IPS-20b (cell line): ENCODE measurements at regions not wholly inside any gene's neighbourhood (a gene's known extent, or its start where the extent isn't known, plus 50 kb on each side); places are given as distances from the start of the nearest gene placed in this dataset.

Experiments used
- H3K27ac ChIP-seq: one replicate; pipeline ENCODE4 v1.5.1; 2013; ENCODE audit warnings: low read length
- H3K27me3 ChIP-seq: 2 replicates; pipeline ENCODE4 v1.6.1; 2013; ENCODE audit warnings: mild to moderate bottlenecking, low read length, inconsistent platforms; ENCODE audit not compliant: insufficient read depth
- H3K36me3 ChIP-seq: 2 replicates; pipeline ENCODE4 v1.6.1; 2013; ENCODE audit warnings: low read depth, mild to moderate bottlenecking, inconsistent platforms, low read length, moderate library complexity; ENCODE audit not compliant: insufficient read depth
- H3K4me1 ChIP-seq: 2 replicates; pipeline ENCODE4 v1.6.1; 2013; ENCODE audit warnings: mild to moderate bottlenecking, control low read depth, inconsistent platforms, low read length, moderate library complexity; ENCODE audit not compliant: insufficient read depth
- H3K4me3 ChIP-seq: 2 replicates; pipeline ENCODE4 v1.5.1; 2013; ENCODE audit warnings: mild to moderate bottlenecking, low read length, inconsistent platforms
- H3K9ac ChIP-seq: 2 replicates; pipeline ENCODE4 v1.6.1; 2013; ENCODE audit warnings: low read depth, mild to moderate bottlenecking, inconsistent platforms, low read length, moderate library complexity
- H3K9me3 ChIP-seq: 2 replicates; pipeline ENCODE4 v1.6.1; 2013; ENCODE audit warnings: mild to moderate bottlenecking, low read depth, low read length, inconsistent platforms; ENCODE audit not compliant: insufficient read depth

DNA sequence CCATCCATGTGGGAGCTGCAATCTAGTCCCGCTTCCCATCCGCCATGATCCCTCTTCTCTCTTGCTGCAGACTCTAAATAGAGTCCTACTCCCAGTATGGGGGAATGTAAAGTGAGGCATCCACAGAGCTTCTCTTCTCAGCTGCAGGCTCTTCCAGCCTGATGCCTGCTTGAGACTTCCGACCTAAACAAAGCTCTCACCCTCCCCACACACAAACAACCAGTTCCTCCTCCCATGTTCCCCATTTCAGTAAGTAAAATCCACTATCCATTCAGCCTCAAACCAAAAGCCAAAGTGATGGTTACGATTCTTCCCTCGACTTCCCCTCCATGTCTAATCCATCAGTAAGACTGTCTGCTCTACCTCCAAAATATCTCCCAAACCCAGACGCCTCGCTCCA lies 108.2 kb upstream of the NFE2L3 start:
- H3K9ac ChIP-seq, result no peak overlapping the region
- H3K4me1 ChIP-seq, result no peaks in the 10 kb centered on the region
- no peak overlapping the region for H3K27ac ChIP-seq
- no peaks in the 10 kb centered on the region for H3K36me3 ChIP-seq
- no peaks in the 10 kb centered on the region; the same call in 1 of the 2 replicates for H3K27me3 ChIP-seq
- H3K4me3 ChIP-seq, result no peak overlapping the region
- H3K9me3 ChIP-seq, result no peaks in the 10 kb centered on the region

DNA sequence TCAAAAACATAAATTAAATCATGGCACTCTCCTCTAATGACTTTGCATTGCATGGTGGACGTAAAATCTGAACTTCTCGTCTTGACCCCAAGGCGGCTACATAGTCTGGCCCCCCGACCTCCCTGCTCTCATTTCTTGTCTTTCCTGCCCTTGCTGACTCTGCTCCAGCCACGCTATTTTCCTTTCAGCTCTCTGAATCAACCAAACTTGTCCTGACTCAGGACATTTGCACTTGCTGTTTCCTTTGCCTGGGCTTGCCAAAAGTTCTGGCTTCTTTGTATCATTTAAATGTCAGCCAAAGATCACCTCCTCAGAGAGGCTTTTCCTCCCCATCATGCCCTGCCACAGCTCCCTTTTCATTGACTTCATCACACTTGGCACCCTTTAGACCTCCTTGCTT lies 107.7 kb upstream of the NFE2L3 start:
- no peak overlapping the region for H3K27ac ChIP-seq
- H3K4me3 ChIP-seq, result no peak overlapping the region
- no peaks in the 10 kb centered on the region for H3K36me3 ChIP-seq
- H3K27me3 ChIP-seq, result no peaks in the 10 kb centered on the region; the same call in 1 of the 2 replicates
- no peaks in the 10 kb centered on the region for H3K4me1 ChIP-seq
- H3K9me3 ChIP-seq, result no peaks in the 10 kb centered on the region
- H3K9ac ChIP-seq, result no peak overlapping the region

DNA sequence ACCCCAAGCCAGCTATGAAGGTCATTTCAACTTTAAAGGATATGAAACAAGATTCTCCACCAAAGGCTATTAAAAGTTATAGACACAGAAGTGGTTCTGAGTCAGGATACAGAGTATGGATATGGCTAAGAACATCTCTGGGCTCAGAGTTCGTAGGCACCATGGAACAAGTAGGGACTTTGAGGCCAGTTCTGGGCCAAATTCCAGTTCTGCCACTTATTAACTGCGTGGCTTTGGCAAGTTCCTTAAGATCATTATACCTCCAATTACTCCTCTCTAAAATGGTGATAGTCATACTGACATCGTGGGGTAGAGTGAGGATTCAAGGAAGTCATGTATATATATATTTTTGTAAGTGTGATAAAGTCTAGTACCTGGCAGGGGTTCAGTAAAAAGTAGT lies 105.8 kb upstream of the NFE2L3 start:
- no peak overlapping the region for H3K27ac ChIP-seq
- H3K9me3 ChIP-seq, result no peaks in the 10 kb centered on the region
- no peaks in the 10 kb centered on the region for H3K4me1 ChIP-seq
- no peak overlapping the region for H3K4me3 ChIP-seq
- no peaks in the 10 kb centered on the region for H3K27me3 ChIP-seq
- H3K36me3 ChIP-seq, result no peaks in the 10 kb centered on the region
- H3K9ac ChIP-seq, result no peak overlapping the region

DNA sequence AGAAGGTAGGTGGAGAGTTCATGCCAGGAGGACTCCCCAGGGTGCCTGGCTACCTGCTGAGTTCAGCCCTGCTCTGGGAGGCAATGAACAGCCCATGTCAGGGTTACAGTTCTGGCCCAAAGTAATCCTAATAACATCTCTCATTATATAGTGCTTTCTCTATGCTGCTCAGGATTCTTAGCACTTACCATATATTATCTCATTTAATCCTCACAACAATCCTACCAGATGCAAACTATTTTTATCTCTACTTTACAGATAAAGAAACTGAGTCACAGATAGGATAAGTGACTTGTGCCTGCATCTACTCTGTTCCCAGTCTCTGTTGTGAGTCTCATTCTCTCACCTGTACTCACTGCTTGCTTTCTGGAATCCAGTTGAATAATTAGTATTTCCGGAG lies 105.1 kb upstream of the NFE2L3 start:
- no peak overlapping the region for H3K9ac ChIP-seq
- no peaks in the 10 kb centered on the region for H3K4me1 ChIP-seq
- no peaks in the 10 kb centered on the region for H3K9me3 ChIP-seq
- no peak overlapping the region for H3K4me3 ChIP-seq
- H3K36me3 ChIP-seq, result no peaks in the 10 kb centered on the region
- no peaks in the 10 kb centered on the region for H3K27me3 ChIP-seq
- H3K27ac ChIP-seq, result no peak overlapping the region

DNA sequence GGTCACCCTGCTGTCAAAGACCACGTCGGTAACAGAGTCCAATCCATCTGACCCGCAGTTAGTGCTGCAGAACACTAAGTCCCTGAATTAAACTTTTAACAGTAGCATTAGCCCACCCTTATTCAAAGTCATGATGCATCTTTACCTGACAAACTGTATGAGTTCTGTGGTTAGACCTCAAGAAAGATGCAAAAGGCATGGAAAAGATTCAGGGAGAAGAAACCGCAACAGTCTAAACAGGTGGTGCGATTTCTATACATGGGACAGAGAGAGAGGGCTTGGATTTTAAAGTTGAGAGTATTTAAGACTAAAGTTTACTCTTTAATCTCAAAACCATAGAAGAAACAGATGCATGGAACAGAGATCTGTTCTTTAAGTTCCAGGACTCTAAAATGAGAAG lies 103.3 kb upstream of the NFE2L3 start:
- Histone ChIP-seq H3K9me3 (no peaks in the 10 kb centered on the region), H3K27ac (no peak overlapping the region), H3K4me1 (no peaks in the 10 kb centered on the region), H3K36me3 (no peaks in the 10 kb centered on the region), H3K27me3 (no peaks in the 10 kb centered on the region), H3K9ac (no peak overlapping the region), H3K4me3 (no peak overlapping the region)

DNA sequence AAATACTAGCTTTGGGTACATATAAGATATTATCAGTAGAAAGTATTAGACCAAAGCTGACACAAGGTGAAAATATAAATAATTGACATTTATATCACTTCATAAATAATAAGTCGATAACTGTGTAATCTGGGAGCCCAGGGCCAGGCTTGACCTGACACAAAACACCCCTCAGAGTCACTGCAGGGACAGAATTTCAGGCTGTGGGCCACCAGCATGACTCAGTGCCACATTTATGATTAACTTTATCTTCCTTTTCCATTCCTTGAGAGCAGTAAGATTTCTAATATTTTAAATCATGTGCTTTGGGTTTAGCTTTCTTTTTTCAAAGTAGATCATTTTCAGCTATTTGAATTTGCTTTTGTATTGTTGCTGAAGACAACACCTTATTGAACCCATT lies 102.9 kb upstream of the NFE2L3 start:
- H3K27me3 ChIP-seq, result no peaks in the 10 kb centered on the region
- H3K4me1 ChIP-seq, result no peaks in the 10 kb centered on the region
- no peak overlapping the region for H3K27ac ChIP-seq
- H3K4me3 ChIP-seq, result no peak overlapping the region
- H3K9ac ChIP-seq, result no peak overlapping the region
- no peaks in the 10 kb centered on the region for H3K36me3 ChIP-seq
- H3K9me3 ChIP-seq, result no peaks in the 10 kb centered on the region

DNA sequence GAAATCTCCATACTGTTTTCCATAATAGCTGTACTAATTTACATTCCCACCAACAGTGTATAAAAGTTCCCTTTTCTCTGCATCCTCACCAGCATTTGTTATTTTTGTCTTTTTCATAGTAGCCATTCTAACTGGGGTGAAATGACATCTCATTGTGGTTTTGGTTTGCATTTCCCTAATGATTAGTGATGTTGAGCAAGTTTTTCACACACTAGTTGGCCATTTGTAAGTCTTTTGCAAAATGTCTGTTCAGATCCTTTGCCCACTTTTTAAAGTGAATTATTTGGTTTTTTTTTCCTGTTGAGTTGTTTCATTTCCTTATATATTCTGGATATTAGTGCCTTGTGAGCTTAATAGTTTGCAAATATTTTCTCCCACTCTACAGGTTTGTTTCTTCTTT lies 101.0 kb upstream of the NFE2L3 start:
- no peaks in the 10 kb centered on the region for H3K4me1 ChIP-seq
- no peak overlapping the region for H3K9ac ChIP-seq
- H3K9me3 ChIP-seq, result no peaks in the 10 kb centered on the region
- H3K27ac ChIP-seq, result no peak overlapping the region
- no peaks in the 10 kb centered on the region for H3K36me3 ChIP-seq
- no peak overlapping the region for H3K4me3 ChIP-seq
- H3K27me3 ChIP-seq, result no peaks in the 10 kb centered on the region

DNA sequence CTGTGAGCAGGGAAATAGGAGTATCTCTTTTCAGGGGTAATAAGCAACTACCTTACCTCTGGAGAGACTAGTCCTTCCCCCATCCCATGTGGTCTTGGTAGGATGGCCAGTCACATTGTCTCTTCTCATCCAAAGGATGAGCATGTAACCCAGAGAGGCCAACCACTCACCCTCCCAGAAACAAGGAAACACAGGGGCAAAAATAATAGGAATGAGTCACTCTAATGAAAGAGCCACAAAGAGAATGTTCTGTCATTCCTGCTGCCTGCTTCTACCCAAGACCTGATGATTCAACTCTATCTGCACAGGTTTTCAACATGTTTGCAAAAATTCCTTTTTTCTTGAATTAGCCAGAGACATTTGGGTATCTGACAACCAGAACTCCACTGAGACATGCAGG lies 99.3 kb upstream of the NFE2L3 start:
- no peaks in the 10 kb centered on the region for H3K36me3 ChIP-seq
- no peak overlapping the region for H3K4me3 ChIP-seq
- H3K4me1 ChIP-seq, result no peaks in the 10 kb centered on the region
- H3K9me3 ChIP-seq, result no peaks in the 10 kb centered on the region
- H3K9ac ChIP-seq, result no peak overlapping the region
- no peaks in the 10 kb centered on the region for H3K27me3 ChIP-seq
- no peak overlapping the region for H3K27ac ChIP-seq

DNA sequence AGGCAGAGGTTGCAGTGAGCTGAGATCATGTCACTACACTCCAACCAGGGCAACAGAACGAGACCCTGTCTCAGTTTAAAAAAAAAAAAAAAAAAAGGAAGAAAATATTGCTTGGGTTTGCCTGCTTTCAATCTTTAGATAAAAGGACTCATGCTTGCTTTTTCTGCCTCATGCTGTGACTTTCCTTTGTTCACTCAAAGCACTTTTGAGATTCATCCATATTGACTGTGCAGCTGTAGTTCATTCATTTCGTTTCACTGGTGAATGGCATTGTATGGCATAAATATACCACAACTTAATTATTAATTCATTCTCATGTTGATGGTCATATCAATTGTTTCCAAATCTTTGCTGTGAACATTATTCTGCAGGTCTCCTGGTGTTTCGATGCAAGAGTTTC lies 97.6 kb upstream of the NFE2L3 start:
- no peaks in the 10 kb centered on the region for H3K27me3 ChIP-seq
- no peak overlapping the region for H3K4me3 ChIP-seq
- no peaks in the 10 kb centered on the region for H3K36me3 ChIP-seq
- H3K9me3 ChIP-seq, result no peaks in the 10 kb centered on the region
- no peak overlapping the region for H3K9ac ChIP-seq
- H3K27ac ChIP-seq, result no peak overlapping the region
- H3K4me1 ChIP-seq, result no peaks in the 10 kb centered on the region

DNA sequence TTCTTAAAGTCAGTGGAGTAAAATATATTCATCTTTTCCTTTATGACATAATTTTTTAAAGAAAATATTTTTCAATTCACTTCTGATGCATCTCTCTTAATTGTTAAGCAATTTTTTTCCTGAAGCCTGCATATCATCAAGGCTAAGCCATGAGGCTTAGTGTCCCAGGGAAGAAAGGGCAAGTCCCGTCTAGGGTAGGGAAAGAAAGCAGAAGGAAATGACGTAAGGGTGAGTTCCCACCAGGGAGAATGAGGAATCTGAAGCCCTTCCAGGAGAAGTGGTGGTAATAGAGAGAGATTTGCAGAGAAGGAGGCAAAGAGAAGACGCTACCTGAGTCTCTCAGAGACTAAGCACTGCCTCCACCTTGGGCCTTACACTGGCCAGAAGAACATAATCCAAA lies 96.8 kb upstream of the NFE2L3 start:
- no peak overlapping the region for H3K9ac ChIP-seq
- no peaks in the 10 kb centered on the region for H3K4me1 ChIP-seq
- no peak overlapping the region for H3K4me3 ChIP-seq
- no peaks in the 10 kb centered on the region for H3K27me3 ChIP-seq
- no peaks in the 10 kb centered on the region for H3K9me3 ChIP-seq
- no peak overlapping the region for H3K27ac ChIP-seq
- no peaks in the 10 kb centered on the region for H3K36me3 ChIP-seq

DNA sequence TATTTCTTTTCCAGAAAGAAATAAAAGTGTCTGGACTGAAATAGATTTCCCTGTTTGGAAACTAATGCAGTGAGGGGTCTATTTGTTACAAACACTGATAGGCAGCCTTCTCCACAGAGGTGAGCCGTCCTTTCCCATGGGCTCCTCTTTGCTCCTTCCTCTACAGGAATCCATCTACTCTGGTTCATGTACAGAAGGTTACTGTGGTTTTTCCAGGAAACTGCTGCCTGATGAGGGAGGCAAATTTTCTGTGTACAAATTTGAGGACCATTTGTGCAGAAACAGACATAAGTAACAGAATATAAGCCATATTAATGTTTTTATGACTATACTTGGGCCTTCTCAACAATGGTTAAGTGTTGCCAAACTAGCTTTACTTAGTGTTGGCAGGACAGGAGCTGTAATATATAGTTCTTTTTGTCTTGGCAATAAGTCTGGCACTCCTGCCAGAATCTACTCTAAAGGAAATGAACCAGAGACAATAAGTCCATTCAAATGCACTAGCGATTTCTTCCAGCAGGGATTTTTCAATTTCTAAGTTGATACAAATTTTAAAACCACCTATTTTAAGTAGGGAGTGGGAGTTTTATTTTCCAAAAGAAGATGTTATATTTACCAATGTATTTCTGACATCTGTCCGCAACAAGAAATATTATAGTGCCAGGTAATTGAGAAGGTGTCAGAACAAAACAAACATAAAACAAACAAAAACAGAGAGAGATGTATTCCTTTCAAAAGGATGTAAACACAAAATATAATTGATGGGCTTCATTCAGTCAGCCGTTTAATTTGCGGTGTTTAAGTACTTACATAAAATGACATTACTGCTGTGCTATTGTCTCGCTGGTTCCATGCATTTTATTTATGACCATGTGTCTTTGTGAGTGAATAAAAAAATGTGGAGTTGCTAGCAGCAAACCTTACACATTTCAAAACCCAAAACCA lies 91.0 kb upstream of the NFE2L3 start:
- no peak overlapping the region for H3K4me3 ChIP-seq
- no peaks in the 10 kb centered on the region for H3K36me3 ChIP-seq
- no peak overlapping the region for H3K9ac ChIP-seq
- no peaks in the 10 kb centered on the region for H3K9me3 ChIP-seq
- H3K27me3 ChIP-seq, result no peaks in the 10 kb centered on the region
- peaks cover 8% of the 10 kb centered on the region; the same call in 1 of the 2 replicates for H3K4me1 ChIP-seq
- H3K27ac ChIP-seq, result no peak overlapping the region
